MCF 10A (cell line): ENCODE measurements at regions not wholly inside any gene's neighbourhood (a gene's known extent, or its start where the extent isn't known, plus 50 kb on each side); places are given as distances from the start of the nearest gene placed in this dataset.

ENCODE experiments used
- BruUV-seq: library from RNA; stranded (reverse); fragments of 400-500 nt; replicated peaks from 2 replicates; lab custom pipeline; 2021; lab: Mats Ljungman, UMichigan
- CTCF ChIA-PET: fragments of 300-600 bp; sonication (Branson Sonifier 250); formaldehyde crosslinking; extraction: SDS; loops from one replicate; lab custom pipeline; 2021; ENCODE audit warnings: antibody characterized with exemption, inconsistent platforms; lab: Yijun Ruan, JAX
- POLR2A ChIA-PET: fragments of 300-600, 350-650 bp; sonication (Branson Sonifier 250); formaldehyde crosslinking; extraction: SDS; loops from one replicate; lab custom pipeline; 2020; ENCODE audit warnings: antibody characterized with exemption, inconsistent platforms; lab: Yijun Ruan, JAX
- DNase-seq: peaks from one replicate; pipeline ENCODE4 v3.0.0-alpha.2; 2018; ENCODE audit not compliant: unreplicated experiment
- H3K27ac Mint-ChIP-seq: one replicate; pipeline ENCODE4 v1.8.0; 2022; ENCODE audit warnings: mild to moderate bottlenecking, low read depth, mixed read lengths; ENCODE audit not compliant: unreplicated experiment
- H3K27me3 Mint-ChIP-seq: one replicate; pipeline ENCODE4 v1.8.0; 2022; ENCODE audit warnings: mixed read lengths; ENCODE audit not compliant: insufficient read depth, unreplicated experiment
- H3K36me3 Mint-ChIP-seq: one replicate; pipeline ENCODE4 v1.8.0; 2022; ENCODE audit warnings: mild to moderate bottlenecking, moderate library complexity, mixed read lengths; ENCODE audit not compliant: insufficient read depth, unreplicated experiment
- H3K4me1 Mint-ChIP-seq: one replicate; pipeline ENCODE4 v1.8.0; 2022; ENCODE audit warnings: mixed read lengths; ENCODE audit not compliant: insufficient read depth, unreplicated experiment
- H3K4me3 Mint-ChIP-seq: one replicate; pipeline ENCODE4 v1.8.0; 2022; ENCODE audit warnings: mild to moderate bottlenecking, moderate library complexity, mixed read lengths; ENCODE audit not compliant: unreplicated experiment
- H3K9me3 Mint-ChIP-seq: one replicate; pipeline ENCODE4 v1.8.0; 2022; ENCODE audit warnings: mixed read lengths; ENCODE audit not compliant: unreplicated experiment
- intact Hi-C: fragments of 100-400 bp; cut with micrococcal nuclease; formaldehyde crosslinking; loops from 2 replicates; pipeline ENCODE4 v1.14.1; 2022
- TF ChIP-seq, protein P1 (sequence below): fragments of 200-600 bp; IDR thresholded peaks from one replicate; pipeline ENCODE4 v1.8.0; 2022; ENCODE audit warnings: antibody characterized with exemption, mild to moderate bottlenecking; ENCODE audit not compliant: unreplicated experiment

DNA sequence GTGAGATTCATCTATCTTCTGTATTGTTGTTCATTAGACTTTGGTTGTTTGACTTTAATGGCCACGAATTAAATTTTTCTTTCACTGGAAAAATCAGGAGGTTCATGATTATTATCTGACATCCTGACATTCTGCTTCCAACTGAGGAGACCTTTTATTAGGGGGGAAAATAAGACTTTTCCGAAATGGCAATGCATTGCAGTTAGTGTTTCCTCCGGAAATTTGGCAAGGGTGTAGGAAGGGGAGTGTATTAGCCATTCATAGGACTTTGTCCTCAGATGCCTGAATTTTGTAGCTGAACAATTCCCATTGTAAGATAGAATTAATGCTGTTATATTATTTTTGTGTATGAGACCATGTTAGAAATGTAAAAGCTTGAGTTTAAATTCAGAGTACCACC, 450.6 kb upstream of the TGFBR2 start:
- BruUV-seq: no TSS peak
- H3K27me3 Mint-ChIP-seq: no peaks in the 10 kb centered on the region
- TF ChIP-seq, protein P1, sequence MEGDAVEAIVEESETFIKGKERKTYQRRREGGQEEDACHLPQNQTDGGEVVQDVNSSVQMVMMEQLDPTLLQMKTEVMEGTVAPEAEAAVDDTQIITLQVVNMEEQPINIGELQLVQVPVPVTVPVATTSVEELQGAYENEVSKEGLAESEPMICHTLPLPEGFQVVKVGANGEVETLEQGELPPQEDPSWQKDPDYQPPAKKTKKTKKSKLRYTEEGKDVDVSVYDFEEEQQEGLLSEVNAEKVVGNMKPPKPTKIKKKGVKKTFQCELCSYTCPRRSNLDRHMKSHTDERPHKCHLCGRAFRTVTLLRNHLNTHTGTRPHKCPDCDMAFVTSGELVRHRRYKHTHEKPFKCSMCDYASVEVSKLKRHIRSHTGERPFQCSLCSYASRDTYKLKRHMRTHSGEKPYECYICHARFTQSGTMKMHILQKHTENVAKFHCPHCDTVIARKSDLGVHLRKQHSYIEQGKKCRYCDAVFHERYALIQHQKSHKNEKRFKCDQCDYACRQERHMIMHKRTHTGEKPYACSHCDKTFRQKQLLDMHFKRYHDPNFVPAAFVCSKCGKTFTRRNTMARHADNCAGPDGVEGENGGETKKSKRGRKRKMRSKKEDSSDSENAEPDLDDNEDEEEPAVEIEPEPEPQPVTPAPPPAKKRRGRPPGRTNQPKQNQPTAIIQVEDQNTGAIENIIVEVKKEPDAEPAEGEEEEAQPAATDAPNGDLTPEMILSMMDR: no peak
- no peak for DNase-seq
- H3K36me3 Mint-ChIP-seq: no peaks in the 10 kb centered on the region
- no peaks in the 10 kb centered on the region for H3K9me3 Mint-ChIP-seq
- intact Hi-C loops: no loop called here
- no peaks in the 10 kb centered on the region for H3K4me1 Mint-ChIP-seq
- CTCF ChIA-PET: no interaction called here
- no peak overlapping the region for H3K27ac Mint-ChIP-seq
- no peak overlapping the region for H3K4me3 Mint-ChIP-seq
- POLR2A ChIA-PET: no interaction called here

GRCh38 chr3:30156586-30157498, 449.6 kb upstream of the TGFBR2 start:
- Mint-ChIP-seq H3K9me3 (no peaks in the 10 kb centered on the region), H3K27me3 (no peaks in the 10 kb centered on the region), H3K4me3 (no peak overlapping the region), H3K27ac (no peak overlapping the region), H3K36me3 (no peaks in the 10 kb centered on the region), H3K4me1 (peaks cover 9% of the 10 kb centered on the region)
- POLR2A ChIA-PET: no interaction called here
- no peak for DNase-seq
- TF ChIP-seq, protein P1: no peak
- CTCF ChIA-PET: no interaction called here
- no TSS peak for BruUV-seq
- intact Hi-C loops: no loop called here

DNA sequence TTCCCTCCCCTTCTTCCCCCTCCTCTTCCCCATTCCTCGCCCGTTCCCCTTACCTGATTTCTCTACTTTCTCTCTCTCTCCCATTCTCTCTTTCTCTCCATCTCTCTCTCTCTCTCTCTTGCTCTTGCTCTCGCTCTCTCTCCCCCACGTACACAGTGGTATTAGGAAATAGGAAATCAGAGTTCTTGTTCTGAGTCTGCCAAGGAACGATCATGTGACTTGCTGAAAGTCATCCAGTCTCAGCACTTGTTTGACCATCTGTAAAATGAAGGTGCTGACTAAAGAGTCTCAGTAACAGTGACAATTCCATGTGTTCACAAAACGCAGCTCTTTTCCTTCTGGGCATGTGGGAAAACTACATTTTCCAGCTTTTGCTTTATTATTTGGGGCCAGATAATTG, 445.0 kb upstream of the TGFBR2 start:
- TF ChIP-seq, protein P1: no peak
- no peaks in the 10 kb centered on the region for H3K27me3 Mint-ChIP-seq
- ChIA-PET CTCF (no interaction called here), POLR2A (no interaction called here)
- no TSS peak for BruUV-seq
- peaks cover 10% of the 10 kb centered on the region for H3K4me1 Mint-ChIP-seq
- no peak overlapping the region for H3K4me3 Mint-ChIP-seq
- intact Hi-C loops: no loop called here
- H3K36me3 Mint-ChIP-seq: no peaks in the 10 kb centered on the region
- peak overlapping the region; percentile 24 for H3K27ac Mint-ChIP-seq
- H3K9me3 Mint-ChIP-seq: no peaks in the 10 kb centered on the region
- peak; percentile 48 for DNase-seq

DNA sequence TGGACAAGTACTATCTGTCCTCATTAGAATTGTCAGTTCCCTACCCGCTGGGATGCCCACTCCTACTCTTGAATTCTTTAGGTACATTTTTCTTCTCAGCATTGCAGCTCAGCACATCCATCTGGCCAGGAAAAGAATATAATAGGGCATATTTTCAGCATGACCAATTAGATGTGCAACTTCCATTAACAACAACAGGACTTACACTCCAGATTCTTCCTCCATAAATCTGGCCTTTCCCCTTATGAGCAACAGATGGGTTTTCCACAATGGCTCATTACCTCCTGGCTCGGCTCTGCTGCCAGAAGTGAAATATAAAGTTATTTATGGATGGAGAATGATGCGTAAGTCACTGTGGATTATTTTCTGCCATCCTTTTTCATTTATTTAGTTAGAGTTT, 443.8 kb upstream of the TGFBR2 start:
- CTCF ChIA-PET: no interaction called here
- POLR2A ChIA-PET: no interaction called here
- no TSS peak for BruUV-seq
- no peak for DNase-seq
- no peak overlapping the region for H3K27ac Mint-ChIP-seq
- H3K4me1 Mint-ChIP-seq: peaks cover 13% of the 10 kb centered on the region
- no peaks in the 10 kb centered on the region for H3K36me3 Mint-ChIP-seq
- no peaks in the 10 kb centered on the region for H3K27me3 Mint-ChIP-seq
- no peak overlapping the region for H3K4me3 Mint-ChIP-seq
- TF ChIP-seq, protein P1: no peak
- intact Hi-C loops: no loop called here
- H3K9me3 Mint-ChIP-seq: no peaks in the 10 kb centered on the region
